ENCODE measurements at regions not wholly inside any gene's neighbourhood (a gene's known extent, or its start where the extent isn't known, plus 50 kb on each side); places are given as distances from the start of the nearest gene placed in this dataset.

GRCh38 chr2:134191835-134192234 lies 62.0 kb upstream of the MGAT5 start:
- Histone ChIP-seq H3K9me3 (no peaks in the 10 kb centered on the region), H3K27me3 (no peaks in the 10 kb centered on the region), H3K4me1 (peaks cover 0 to 14% of the 10 kb centered on the region in 2 donors), H3K36me3 (no peaks in the 10 kb centered on the region), H3K4me3 (no peak overlapping the region), H3K27ac (no peak overlapping the region)
- TF ChIP-seq, protein P1, sequence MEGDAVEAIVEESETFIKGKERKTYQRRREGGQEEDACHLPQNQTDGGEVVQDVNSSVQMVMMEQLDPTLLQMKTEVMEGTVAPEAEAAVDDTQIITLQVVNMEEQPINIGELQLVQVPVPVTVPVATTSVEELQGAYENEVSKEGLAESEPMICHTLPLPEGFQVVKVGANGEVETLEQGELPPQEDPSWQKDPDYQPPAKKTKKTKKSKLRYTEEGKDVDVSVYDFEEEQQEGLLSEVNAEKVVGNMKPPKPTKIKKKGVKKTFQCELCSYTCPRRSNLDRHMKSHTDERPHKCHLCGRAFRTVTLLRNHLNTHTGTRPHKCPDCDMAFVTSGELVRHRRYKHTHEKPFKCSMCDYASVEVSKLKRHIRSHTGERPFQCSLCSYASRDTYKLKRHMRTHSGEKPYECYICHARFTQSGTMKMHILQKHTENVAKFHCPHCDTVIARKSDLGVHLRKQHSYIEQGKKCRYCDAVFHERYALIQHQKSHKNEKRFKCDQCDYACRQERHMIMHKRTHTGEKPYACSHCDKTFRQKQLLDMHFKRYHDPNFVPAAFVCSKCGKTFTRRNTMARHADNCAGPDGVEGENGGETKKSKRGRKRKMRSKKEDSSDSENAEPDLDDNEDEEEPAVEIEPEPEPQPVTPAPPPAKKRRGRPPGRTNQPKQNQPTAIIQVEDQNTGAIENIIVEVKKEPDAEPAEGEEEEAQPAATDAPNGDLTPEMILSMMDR (IDR thresholded peaks at IDR 0.05): no peak
- intact Hi-C loops (cut with DNase I): loop anchor here (2.0 kb wide), 1 partner anchor 73 kb away; no protein-coding TSS in a partner anchor
- DNase-seq (ENCODE audit: low spot score in 2 of 2): no peak

GRCh38 chr2:134193006-134193405 lies 60.9 kb upstream of the MGAT5 start:
- no peak for DNase-seq (ENCODE audit: low spot score in 2 of 2)
- Histone ChIP-seq H3K27me3 (no peaks in the 10 kb centered on the region), H3K4me1 (peaks cover 0 to 16% of the 10 kb centered on the region in 2 donors), H3K36me3 (no peaks in the 10 kb centered on the region), H3K27ac (no peak overlapping the region), H3K4me3 (no peak overlapping the region), H3K9me3 (no peaks in the 10 kb centered on the region)
- TF ChIP-seq, protein P1 (IDR thresholded peaks at IDR 0.05): no peak
- intact Hi-C loops (cut with DNase I): loop anchor here (2.0 kb wide), 1 partner anchor 74 kb away; no protein-coding TSS in a partner anchor

DNA sequence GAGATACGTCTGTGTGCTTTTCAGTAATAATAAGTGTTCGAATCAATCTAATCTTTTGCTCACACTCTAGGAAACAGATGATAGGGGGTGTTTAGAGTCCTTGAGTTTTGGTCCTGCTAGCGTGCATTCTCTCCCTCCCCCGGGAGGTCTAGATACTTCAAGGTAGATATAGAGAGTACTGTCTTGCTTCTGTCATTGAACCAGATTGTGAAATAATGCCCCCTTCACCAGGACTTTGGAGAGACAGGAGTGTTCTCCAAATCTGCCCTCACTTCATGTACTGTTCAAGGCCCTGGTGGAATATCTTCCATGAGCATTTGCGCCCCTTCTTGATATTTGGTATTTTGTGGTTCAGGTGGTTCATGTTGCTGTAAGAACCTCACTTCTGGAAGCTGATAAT lies 59.4 kb upstream of the MGAT5 start:
- Histone ChIP-seq H3K4me1 (peaks cover 2 to 23% of the 10 kb centered on the region in 2 donors), H3K27me3 (no peaks in the 10 kb centered on the region), H3K36me3 (no peaks in the 10 kb centered on the region), H3K4me3 (no peak overlapping the region), H3K9me3 (no peaks in the 10 kb centered on the region), H3K27ac (no peak overlapping the region)
- DNase-seq (ENCODE audit: low spot score in 2 of 2): no peak
- TF ChIP-seq, protein P1 (IDR thresholded peaks at IDR 0.05): no peak
- intact Hi-C loops (cut with DNase I): no loop called here

GRCh38 chr2:134195341-134195740 lies 58.5 kb upstream of the MGAT5 start:
- DNase-seq (ENCODE audit: low spot score in 2 of 2): no peak
- H3K27me3 ChIP-seq: no peaks in the 10 kb centered on the region
- H3K4me3 ChIP-seq: no peak overlapping the region
- peaks cover 2 to 18% of the 10 kb centered on the region in 2 donors for H3K4me1 ChIP-seq
- TF ChIP-seq, protein P1 (IDR thresholded peaks at IDR 0.05): no peak
- no peaks in the 10 kb centered on the region for H3K9me3 ChIP-seq
- H3K27ac ChIP-seq: no peak overlapping the region
- intact Hi-C loops (cut with DNase I): no loop called here
- no peaks in the 10 kb centered on the region for H3K36me3 ChIP-seq

GRCh38 chr2:134197445-134197844 lies 56.4 kb upstream of the MGAT5 start:
- TF ChIP-seq, protein P1 (IDR thresholded peaks at IDR 0.05): no peak
- no peak overlapping the region for H3K27ac ChIP-seq
- peaks cover 2 to 12% of the 10 kb centered on the region in 2 donors for H3K4me1 ChIP-seq
- no peak for DNase-seq (ENCODE audit: low spot score in 2 of 2)
- no peaks in the 10 kb centered on the region for H3K9me3 ChIP-seq
- intact Hi-C loops (cut with DNase I): no loop called here
- no peak overlapping the region for H3K4me3 ChIP-seq
- H3K36me3 ChIP-seq: no peaks in the 10 kb centered on the region
- no peaks in the 10 kb centered on the region for H3K27me3 ChIP-seq
